MM.1S (cell line): ENCODE measurements at regions not wholly inside any gene's neighbourhood (a gene's known extent, or its start where the extent isn't known, plus 50 kb on each side); places are given as distances from the start of the nearest gene placed in this dataset.

Source experiments
- DNase-seq: peaks from one replicate; pipeline ENCODE4 v3.0.0-alpha.2; 2015
- H2AFZ ChIP-seq: fragments of 300-600 bp; sonication (generic); 2 replicates; pipeline ENCODE4 v1.6.0; 2016; ENCODE audit warnings: antibody characterized with exemption, low read length
- H3F3A ChIP-seq: fragments of 300-600 bp; sonication (generic); 2 replicates; pipeline ENCODE4 v1.6.1; 2016; ENCODE audit warnings: mild to moderate bottlenecking, antibody characterized with exemption, low read length, moderate library complexity, mixed read lengths; ENCODE audit not compliant: insufficient read depth
- H3K27ac ChIP-seq: fragments of 300-600 bp; sonication (generic); 2 replicates; pipeline ENCODE4 v1.5.1; 2016; ENCODE audit warnings: mild to moderate bottlenecking, low read length
- H3K27me3 ChIP-seq: fragments of 300-600 bp; sonication (generic); replicated peaks from 2 replicates; pipeline ENCODE4 v1.6.0; 2016; ENCODE audit warnings: low read length; ENCODE audit not compliant: insufficient read depth
- H3K36me3 ChIP-seq: fragments of 300-600 bp; sonication (generic); replicated peaks from 2 replicates; pipeline ENCODE4 v1.6.1; 2016; ENCODE audit warnings: mild to moderate bottlenecking, low read length, mixed read lengths; ENCODE audit not compliant: insufficient read depth
- H3K4me1 ChIP-seq: fragments of 300-600 bp; sonication (generic); 2 replicates; pipeline ENCODE4 v1.6.1; 2016; ENCODE audit warnings: low read length, mixed read lengths
- H3K4me2 ChIP-seq: fragments of 300-600 bp; sonication (generic); 2 replicates; pipeline ENCODE4 v1.6.0; 2016; ENCODE audit warnings: low read depth, low read length
- H3K4me3 ChIP-seq: fragments of 300-600 bp; sonication (generic); 2 replicates; pipeline ENCODE4 v1.5.1; 2016; ENCODE audit warnings: low read length, mixed read lengths
- H3K79me2 ChIP-seq: fragments of 300-600 bp; sonication (generic); 2 replicates; pipeline ENCODE4 v1.6.1; 2016; ENCODE audit warnings: mixed run types, low read length, mixed read lengths
- H3K9ac ChIP-seq: fragments of 300-600 bp; sonication (generic); 2 replicates; pipeline ENCODE4 v1.6.1; 2016; ENCODE audit warnings: low read length, mixed read lengths
- H3K9me2 ChIP-seq: fragments of 300-600 bp; sonication (generic); replicated peaks from 2 replicates; pipeline ENCODE4 v1.6.1; 2016; ENCODE audit warnings: mild to moderate bottlenecking, low read length, mixed read lengths; ENCODE audit not compliant: insufficient read depth
- H3K9me3 ChIP-seq: fragments of 300-600 bp; sonication (generic); replicated peaks from 2 replicates; pipeline ENCODE4 v1.6.1; 2016; ENCODE audit warnings: mild to moderate bottlenecking, low read length, mixed read lengths; ENCODE audit not compliant: insufficient read depth
- H4K20me1 ChIP-seq: fragments of 300-600 bp; sonication (generic); 2 replicates; pipeline ENCODE4 v1.6.1; 2016; ENCODE audit warnings: mild to moderate bottlenecking, low read length, moderate library complexity, mixed read lengths; ENCODE audit not compliant: insufficient read depth
- EZH2 ChIP-seq: fragments of 300-600 bp; sonication (generic); optimal IDR thresholded peaks from 2 replicates; pipeline ENCODE3; 2017; ENCODE audit warnings: low read depth, mild to moderate bottlenecking, antibody characterized with exemption, low read length, mixed read lengths
- EZH2phosphoT487 ChIP-seq: fragments of 300-600 bp; sonication (generic); IDR thresholded peaks from 2 replicates; pipeline ENCODE4 v1.6.1; 2018; ENCODE audit warnings: antibody characterized with exemption, low read length
- TF ChIP-seq, protein P1 (sequence below): fragments of 300-600 bp; sonication (generic); IDR thresholded peaks from 2 replicates; pipeline ENCODE4 v1.5.1; 2016; ENCODE audit warnings: antibody characterized with exemption, low read length, mixed read lengths

DNA sequence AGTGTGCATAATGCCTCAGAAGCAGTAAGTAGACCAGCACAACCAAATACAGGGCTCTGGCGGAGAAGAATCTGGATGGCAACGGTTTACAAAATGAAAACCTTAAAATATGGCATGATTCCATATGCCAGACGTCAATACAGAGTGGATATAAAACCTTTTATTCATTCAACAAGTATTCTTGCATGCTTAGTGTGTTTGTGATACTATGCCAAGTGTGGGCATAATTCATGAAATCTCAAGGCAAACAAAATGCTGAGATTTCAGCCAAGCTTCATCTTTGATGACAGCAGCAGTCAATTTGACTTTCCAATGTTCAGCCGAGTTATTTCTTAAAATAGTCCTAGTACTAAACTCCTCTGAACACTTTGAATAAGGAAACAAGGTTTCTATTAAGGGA is 119.4 kb downstream of the CD24 start:
- H4K20me1 ChIP-seq: no peaks in the 10 kb centered on the region
- no peak for DNase-seq
- H3K36me3 ChIP-seq: no peaks in the 10 kb centered on the region
- H3K9me3 ChIP-seq: no peaks in the 10 kb centered on the region
- H2AFZ ChIP-seq: no peak overlapping the region
- H3K9me2 ChIP-seq: no peaks in the 10 kb centered on the region
- TF ChIP-seq, protein P1, sequence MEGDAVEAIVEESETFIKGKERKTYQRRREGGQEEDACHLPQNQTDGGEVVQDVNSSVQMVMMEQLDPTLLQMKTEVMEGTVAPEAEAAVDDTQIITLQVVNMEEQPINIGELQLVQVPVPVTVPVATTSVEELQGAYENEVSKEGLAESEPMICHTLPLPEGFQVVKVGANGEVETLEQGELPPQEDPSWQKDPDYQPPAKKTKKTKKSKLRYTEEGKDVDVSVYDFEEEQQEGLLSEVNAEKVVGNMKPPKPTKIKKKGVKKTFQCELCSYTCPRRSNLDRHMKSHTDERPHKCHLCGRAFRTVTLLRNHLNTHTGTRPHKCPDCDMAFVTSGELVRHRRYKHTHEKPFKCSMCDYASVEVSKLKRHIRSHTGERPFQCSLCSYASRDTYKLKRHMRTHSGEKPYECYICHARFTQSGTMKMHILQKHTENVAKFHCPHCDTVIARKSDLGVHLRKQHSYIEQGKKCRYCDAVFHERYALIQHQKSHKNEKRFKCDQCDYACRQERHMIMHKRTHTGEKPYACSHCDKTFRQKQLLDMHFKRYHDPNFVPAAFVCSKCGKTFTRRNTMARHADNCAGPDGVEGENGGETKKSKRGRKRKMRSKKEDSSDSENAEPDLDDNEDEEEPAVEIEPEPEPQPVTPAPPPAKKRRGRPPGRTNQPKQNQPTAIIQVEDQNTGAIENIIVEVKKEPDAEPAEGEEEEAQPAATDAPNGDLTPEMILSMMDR: no peak
- TF ChIP-seq EZH2phosphoT487 (no peak), EZH2 (no peak)
- H3K79me2 ChIP-seq: no peaks in the 10 kb centered on the region
- no peak overlapping the region for H3K4me3 ChIP-seq
- H3K27me3 ChIP-seq: no peaks in the 10 kb centered on the region
- H3K4me1 ChIP-seq: no peaks in the 10 kb centered on the region
- no peaks in the 10 kb centered on the region for H3F3A ChIP-seq
- H3K27ac ChIP-seq: no peak overlapping the region
- H3K4me2 ChIP-seq: no peak overlapping the region
- H3K9ac ChIP-seq: no peak overlapping the region

DNA sequence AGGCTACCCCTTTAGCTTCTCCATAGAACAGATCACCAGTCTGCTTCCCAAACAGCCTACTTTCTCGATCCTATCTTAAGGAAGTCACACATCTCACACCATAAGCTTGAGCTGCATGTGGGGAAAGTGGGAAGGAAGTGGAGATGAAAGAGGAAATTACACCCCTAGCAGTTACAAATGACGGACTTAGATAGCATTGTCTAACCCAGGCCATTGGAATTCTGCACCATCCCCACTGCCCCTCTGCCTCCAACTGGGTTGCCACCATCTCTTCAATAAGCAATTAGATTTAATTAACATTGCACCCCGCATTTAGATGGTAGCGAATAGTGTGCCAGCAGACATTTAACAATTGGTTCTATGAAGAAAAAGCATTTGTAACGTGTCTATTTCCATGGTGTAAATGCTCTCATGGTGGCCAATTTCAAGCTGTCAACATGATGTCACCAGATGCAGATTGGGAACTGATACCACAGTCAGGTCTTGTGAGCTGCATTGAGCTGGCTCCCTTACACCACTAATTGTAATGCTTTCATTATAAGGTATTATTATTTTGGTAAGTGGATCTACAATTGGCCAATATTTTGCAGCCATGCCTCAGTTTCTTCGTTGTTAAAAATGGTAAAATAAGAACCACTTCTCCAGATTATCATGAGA is 124.7 kb downstream of the CD24 start:
- H4K20me1 ChIP-seq: no peaks in the 10 kb centered on the region
- no peak overlapping the region for H3K4me3 ChIP-seq
- H2AFZ ChIP-seq: no peak overlapping the region
- TF ChIP-seq, protein P1: no peak
- no peak for TF ChIP-seq EZH2
- TF ChIP-seq EZH2phosphoT487: no peak
- no peaks in the 10 kb centered on the region for H3K9me2 ChIP-seq
- H3F3A ChIP-seq: no peaks in the 10 kb centered on the region
- no peaks in the 10 kb centered on the region for H3K79me2 ChIP-seq
- no peaks in the 10 kb centered on the region for H3K27me3 ChIP-seq
- no peaks in the 10 kb centered on the region for H3K4me1 ChIP-seq
- H3K9me3 ChIP-seq: no peaks in the 10 kb centered on the region
- no peak overlapping the region for H3K27ac ChIP-seq
- no peak overlapping the region for H3K9ac ChIP-seq
- H3K4me2 ChIP-seq: no peak overlapping the region
- H3K36me3 ChIP-seq: no peaks in the 10 kb centered on the region
- DNase-seq: no peak

DNA sequence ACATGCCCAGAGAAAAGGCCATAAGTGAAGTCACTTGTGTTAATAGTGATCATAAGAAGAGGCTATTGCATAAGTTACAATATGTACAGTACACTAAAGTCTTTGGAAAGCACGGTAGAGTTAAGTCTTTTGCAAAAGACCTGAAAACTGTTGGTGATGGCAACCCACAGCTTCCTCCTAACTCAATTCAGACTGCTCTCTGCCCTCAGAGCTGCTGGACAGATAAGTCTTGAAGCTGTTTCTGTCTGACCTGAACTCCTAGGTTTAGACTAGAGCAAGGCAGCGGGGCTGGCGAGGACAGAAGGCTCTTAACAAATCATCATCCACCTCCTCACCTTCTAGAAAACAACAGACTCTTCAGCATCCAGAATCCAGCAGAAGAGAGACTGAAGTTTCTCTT is 125.4 kb downstream of the CD24 start:
- no peaks in the 10 kb centered on the region for H3K4me1 ChIP-seq
- no peak for DNase-seq
- H3K4me3 ChIP-seq: no peak overlapping the region
- H2AFZ ChIP-seq: no peak overlapping the region
- no peak overlapping the region for H3K9ac ChIP-seq
- H3K27ac ChIP-seq: no peak overlapping the region
- TF ChIP-seq, protein P1: no peak
- TF ChIP-seq EZH2phosphoT487 (no peak), EZH2 (no peak)
- H3K9me2 ChIP-seq: no peaks in the 10 kb centered on the region
- no peaks in the 10 kb centered on the region for H3K36me3 ChIP-seq
- H4K20me1 ChIP-seq: no peaks in the 10 kb centered on the region
- H3K27me3 ChIP-seq: no peaks in the 10 kb centered on the region
- H3K4me2 ChIP-seq: no peak overlapping the region
- no peaks in the 10 kb centered on the region for H3K9me3 ChIP-seq
- H3F3A ChIP-seq: no peaks in the 10 kb centered on the region
- H3K79me2 ChIP-seq: no peaks in the 10 kb centered on the region
